Heart right ventricle (tissue), 16 donors: ENCODE measurements at regions not wholly inside any gene's neighbourhood (a gene's known extent, or its start where the extent isn't known, plus 50 kb on each side); places are given as distances from the start of the nearest gene placed in this dataset.

ENCODE experiments used
- ATAC-seq, 8 donors: fragments of 200-7000 bp; cut with Tn5 transposase; one replicate each; pipeline ENCODE4 v1.9.1; 2020; ENCODE audit warnings: mild to moderate bottlenecking in 8 of 8, moderate library complexity in 8 of 8, moderate number of reproducible peaks in 1 of 8
- DNase-seq, 2 donors: peaks; one replicate each; pipeline ENCODE4 v3.0.0-alpha.2; 2020
- H3K27ac ChIP-seq, 10 donors: fragments of 200-600 bp; sonication (generic) in 2 of 10; one replicate each; pipeline versions ENCODE4 v1.5.0 to v1.8.0; 2020 to 2022; ENCODE audit warnings: mild to moderate bottlenecking in 3 of 10
- H3K27me3 ChIP-seq, 7 donors: fragments of 200-600 bp; one replicate each; pipeline ENCODE4 v1.8.0; 2021 to 2022; ENCODE audit warnings: mild to moderate bottlenecking in 2 of 7
- H3K36me3 ChIP-seq, 9 donors: fragments of 200-600 bp; sonication (generic) in 1 of 9; one replicate each; pipeline versions ENCODE4 v1.5.0 to v1.8.0; 2020 to 2022; ENCODE audit warnings: mild to moderate bottlenecking in 2 of 9
- H3K4me1 ChIP-seq, 9 donors: fragments of 200-600 bp; sonication (generic) in 1 of 9; one replicate each; pipeline versions ENCODE4 v1.5.0 to v1.8.0; 2020 to 2022; ENCODE audit warnings: mild to moderate bottlenecking in 4 of 9
- H3K4me3 ChIP-seq, 10 donors: fragments of 200-600 bp; sonication (generic) in 2 of 10; one replicate each; pipeline versions ENCODE4 v1.5.0 to v1.8.0; 2020 to 2022; ENCODE audit warnings: mild to moderate bottlenecking in 7 of 10, moderate library complexity in 2 of 10
- H3K9me3 ChIP-seq, 11 donors: fragments of 200-600 bp in 10 of 11; sonication (generic) in 2 of 11; one replicate each; pipeline versions ENCODE4 v1.5.0 to v1.8.0; 2013 to 2022; ENCODE audit warnings: mild to moderate bottlenecking in 2 of 11, control low read depth in 1 of 11, moderate library complexity in 1 of 11
- WGBS, 2 donors: extraction: QIAGEN DNeasy Blood & Tissue Kit; methylation state at CpG; one replicate each; pipeline ENCODE4 v1.1.7; 2013; ENCODE audit warnings: inconsistent platforms in 1 of 2; 5-methylcytosine and 5-hydroxymethylcytosine counted together
- intact Hi-C, 10 donors: fragments of 100-400 bp; cut with DNase I; formaldehyde crosslinking; loops; one replicate each; pipeline versions ENCODE4 v1.11.1 to v1.14.2; 2022
- TF ChIP-seq, protein P1 (sequence below), 9 donors: fragments of 200-600 bp; sonication (generic) in 2 of 9; IDR thresholded peaks; one replicate each; pipeline versions ENCODE4 v1.5.0 to v1.8.0; 2021 to 2022; ENCODE audit warnings: antibody characterized with exemption in 9 of 9, mild to moderate bottlenecking in 5 of 9, moderate library complexity in 1 of 9
- donor health status: Arrhythmogenic right ventricular cardiomyopathy.
- donor health status: ischemic (EF 13 %, LVEDD 7.1; RV severe dilation, severe dysfunction).
- donor health status: healthy with polysubstance abuse.
- donor health status: DM: no; HTN: yes; CAD: no.
- donor health status: DM: no; HTN: no; CAD: no.
- donor health status: ischemic (EF 25% LVEDD 6.9; RV normal size, moderate dysfunction).
- donor health status: ischemic (EF 25% LVEDD 5.7; RV mildly dilated, moderate dysfunction).
- donor health status: healthy.
- donor health status: DM: yes; HTN: yes; CAD: no.
- donor health status: Ischemic cardiomyopathy.
- donor health status: ischemic (EF 35%, LVEDD 5.7; RV mildly dilated, moderate dysfunction).
- donor health status: nonischemic (EF 11% LVEDD 7.7; RV severe dilation, severe dysfunction).
- donor health status: DM: yes; HTN: yes; CAD: no.
- donor health status: PGD.
- donor health status: ischemic (EF 29% LVEDD 5.4; RV normal size, mild dysfunction).
- donor health status: nonischemic (EF 23%, LVEDD 6.1; RV moderate dilation, normal function).

DNA sequence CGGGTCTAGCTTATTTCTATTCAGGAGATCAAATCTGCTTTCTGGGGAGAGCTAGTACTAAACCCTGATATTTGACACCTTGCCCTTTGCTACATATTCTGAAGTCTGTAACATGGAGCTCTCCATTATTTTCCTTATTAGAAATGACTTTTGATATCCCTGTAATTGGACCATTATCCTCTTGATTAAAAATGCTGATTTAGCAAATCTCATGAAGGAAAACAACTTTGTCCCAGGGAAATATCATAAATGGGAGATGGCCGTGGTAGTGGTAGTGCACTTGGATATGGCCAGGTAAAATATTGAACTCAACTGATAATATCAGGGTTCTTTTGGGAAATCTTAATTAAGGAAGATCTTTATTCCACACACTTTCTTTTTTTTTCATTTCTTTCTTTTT is 326.5 kb downstream of the RPRM start:
- H3K4me3 ChIP-seq = no peak overlapping the region
- TF ChIP-seq, protein P1, sequence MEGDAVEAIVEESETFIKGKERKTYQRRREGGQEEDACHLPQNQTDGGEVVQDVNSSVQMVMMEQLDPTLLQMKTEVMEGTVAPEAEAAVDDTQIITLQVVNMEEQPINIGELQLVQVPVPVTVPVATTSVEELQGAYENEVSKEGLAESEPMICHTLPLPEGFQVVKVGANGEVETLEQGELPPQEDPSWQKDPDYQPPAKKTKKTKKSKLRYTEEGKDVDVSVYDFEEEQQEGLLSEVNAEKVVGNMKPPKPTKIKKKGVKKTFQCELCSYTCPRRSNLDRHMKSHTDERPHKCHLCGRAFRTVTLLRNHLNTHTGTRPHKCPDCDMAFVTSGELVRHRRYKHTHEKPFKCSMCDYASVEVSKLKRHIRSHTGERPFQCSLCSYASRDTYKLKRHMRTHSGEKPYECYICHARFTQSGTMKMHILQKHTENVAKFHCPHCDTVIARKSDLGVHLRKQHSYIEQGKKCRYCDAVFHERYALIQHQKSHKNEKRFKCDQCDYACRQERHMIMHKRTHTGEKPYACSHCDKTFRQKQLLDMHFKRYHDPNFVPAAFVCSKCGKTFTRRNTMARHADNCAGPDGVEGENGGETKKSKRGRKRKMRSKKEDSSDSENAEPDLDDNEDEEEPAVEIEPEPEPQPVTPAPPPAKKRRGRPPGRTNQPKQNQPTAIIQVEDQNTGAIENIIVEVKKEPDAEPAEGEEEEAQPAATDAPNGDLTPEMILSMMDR (IDR thresholded peaks at IDR 0.05) = no peak
- ATAC-seq (no peak), DNase-seq (no peak)
- H3K27ac ChIP-seq = no peak overlapping the region
- no peaks in the 10 kb centered on the region for H3K36me3 ChIP-seq
- no peaks in the 10 kb centered on the region for H3K4me1 ChIP-seq
- peaks cover 0 to 10% (median 0%) of the 10 kb centered on the region in 11 donors for H3K9me3 ChIP-seq
- no peaks in the 10 kb centered on the region for H3K27me3 ChIP-seq
- intact Hi-C loops = no loop called here
- 81 to 82% methylated on average over 2 of the region's 2 CpGs for WGBS, 2 donors

DNA sequence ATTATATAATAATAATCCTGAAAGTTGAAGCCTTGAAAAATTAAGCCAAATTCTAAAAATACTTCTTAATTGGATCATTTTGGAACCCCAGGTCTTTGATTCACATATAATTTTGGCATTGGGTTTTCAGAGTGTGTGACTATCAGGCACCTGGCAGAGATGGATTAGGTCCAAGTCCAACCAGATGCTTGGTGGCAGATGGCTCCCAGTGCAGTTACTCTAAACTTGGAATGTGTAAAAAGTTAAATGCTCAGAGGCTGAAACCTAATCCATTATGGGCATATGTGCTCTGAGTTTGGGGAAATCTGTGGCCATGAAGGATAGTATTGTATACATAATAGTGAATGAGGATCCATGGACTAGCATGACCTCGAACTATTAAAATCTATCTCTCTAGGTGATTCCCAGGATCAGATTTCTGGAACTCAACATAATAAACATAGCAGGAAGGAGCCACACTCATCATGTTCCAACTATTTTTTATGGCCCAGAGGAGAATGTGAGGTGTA is 333.0 kb downstream of the RPRM start:
- DNase-seq (no peak), ATAC-seq (no peak)
- TF ChIP-seq, protein P1 (IDR thresholded peaks at IDR 0.05) = no peak
- no peaks in the 10 kb centered on the region for H3K4me1 ChIP-seq
- H3K9me3 ChIP-seq = no peaks in the 10 kb centered on the region
- intact Hi-C loops = no loop called here
- 67 to 79% methylated on average over 1 of the region's 1 CpG for WGBS, 2 donors
- H3K4me3 ChIP-seq = no peak overlapping the region
- no peaks in the 10 kb centered on the region for H3K27me3 ChIP-seq
- H3K36me3 ChIP-seq = no peaks in the 10 kb centered on the region
- no peak overlapping the region for H3K27ac ChIP-seq

DNA sequence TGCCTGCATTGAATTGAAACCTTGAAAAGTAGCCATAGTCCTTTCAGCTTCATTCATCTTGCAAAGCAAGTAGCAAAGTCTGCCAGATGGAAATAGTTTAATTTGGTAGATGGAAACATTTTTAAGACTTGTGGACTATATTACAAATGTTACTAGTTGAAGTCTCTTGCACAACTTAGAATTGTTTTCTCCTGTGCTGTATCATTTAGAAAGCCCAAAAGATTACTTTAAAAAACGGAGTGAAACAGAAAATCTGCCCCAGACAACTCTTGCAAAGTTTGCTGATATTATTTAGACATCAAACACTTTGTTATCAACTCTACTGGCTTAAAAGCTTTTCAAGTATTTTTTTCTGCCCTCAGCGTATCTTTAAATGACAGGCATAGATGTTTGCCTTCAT is 335.0 kb downstream of the RPRM start:
- no peak overlapping the region for H3K4me3 ChIP-seq
- 38 to 53% methylated on average over 2 of the region's 2 CpGs for WGBS, 2 donors
- no peak for DNase-seq
- no peak overlapping the region for H3K27ac ChIP-seq
- TF ChIP-seq, protein P1 (IDR thresholded peaks at IDR 0.05) = no peak
- no peaks in the 10 kb centered on the region for H3K4me1 ChIP-seq
- no peak for ATAC-seq
- H3K27me3 ChIP-seq = no peaks in the 10 kb centered on the region
- intact Hi-C loops = no loop called here
- no peaks in the 10 kb centered on the region for H3K36me3 ChIP-seq
- no peaks in the 10 kb centered on the region for H3K9me3 ChIP-seq

DNA sequence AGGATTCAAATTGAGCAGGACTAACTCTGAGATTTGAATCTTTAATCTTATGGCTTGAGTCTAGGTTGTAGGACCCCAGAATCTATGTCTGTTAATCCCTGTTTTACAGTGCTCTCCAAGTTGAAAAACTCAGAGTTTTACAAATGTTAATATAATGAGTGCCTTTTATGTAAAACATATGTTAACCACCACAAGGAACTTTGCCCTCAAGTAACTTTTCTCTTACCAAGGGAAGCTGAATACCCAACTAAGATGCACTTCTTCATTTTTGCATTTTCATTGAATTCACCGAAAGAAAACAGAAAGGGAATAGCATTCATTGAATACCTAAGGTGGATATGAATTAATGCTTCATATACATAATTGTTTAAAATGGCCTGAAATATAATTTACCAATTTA is 338.1 kb downstream of the RPRM start:
- 88 to 91% methylated on average over 1 of the region's 1 CpG for WGBS, 2 donors
- Histone ChIP-seq H3K4me1 (no peaks in the 10 kb centered on the region), H3K36me3 (no peaks in the 10 kb centered on the region), H3K27ac (no peak overlapping the region), H3K27me3 (no peaks in the 10 kb centered on the region), H3K4me3 (no peak overlapping the region), H3K9me3 (no peaks in the 10 kb centered on the region)
- DNase-seq = no peak
- ATAC-seq = no peak
- TF ChIP-seq, protein P1 (IDR thresholded peaks at IDR 0.05) = no peak
- intact Hi-C loops = no loop called here
